GM19395 (cell line): ENCODE measurements at regions not wholly inside any gene's neighbourhood (a gene's known extent, or its start where the extent isn't known, plus 50 kb on each side); places are given as distances from the start of the nearest gene placed in this dataset.
"Not testable (repeated sequence)": the region's sequence is repeated elsewhere in the genome, so short reads cannot be mapped to it uniquely, and the experiment has no call there.

ENCODE experiments used
- ATAC-seq: cut with Tn5 transposase; IDR thresholded peaks from one replicate; pipeline ENCODE4 v1.9.1; 2021; ENCODE audit warnings: mild to moderate bottlenecking, moderate library complexity; ENCODE audit not compliant: unreplicated experiment

DNA sequence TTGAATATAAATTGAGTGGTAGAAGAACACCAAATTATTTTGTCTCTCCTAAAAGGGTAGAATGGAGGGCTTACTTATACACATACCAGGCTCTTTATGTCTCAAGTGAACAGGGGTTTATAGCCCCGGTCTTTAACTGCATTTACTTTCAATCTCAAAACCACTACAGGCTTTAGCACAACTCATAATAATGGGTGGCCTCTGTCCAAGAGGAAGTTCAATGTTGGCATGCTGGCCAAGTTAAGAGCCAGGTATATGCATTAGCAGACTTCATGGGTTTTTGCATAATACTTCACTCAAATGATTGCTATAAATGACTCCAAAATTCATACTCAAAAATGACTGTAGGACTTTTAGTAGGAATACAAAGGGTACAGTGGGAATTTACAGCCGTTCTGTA, 118.5 kb upstream of the OTUD4 start:
- ATAC-seq = peak; percentile 31

GRCh38 chr4:145297556-145297955, 117.2 kb upstream of the OTUD4 start:
- no peak for ATAC-seq

- no peak for ATAC-seq
Measured at GRCh38 chr4:145295547-145295946, 115.2 kb upstream of the OTUD4 start.

DNA sequence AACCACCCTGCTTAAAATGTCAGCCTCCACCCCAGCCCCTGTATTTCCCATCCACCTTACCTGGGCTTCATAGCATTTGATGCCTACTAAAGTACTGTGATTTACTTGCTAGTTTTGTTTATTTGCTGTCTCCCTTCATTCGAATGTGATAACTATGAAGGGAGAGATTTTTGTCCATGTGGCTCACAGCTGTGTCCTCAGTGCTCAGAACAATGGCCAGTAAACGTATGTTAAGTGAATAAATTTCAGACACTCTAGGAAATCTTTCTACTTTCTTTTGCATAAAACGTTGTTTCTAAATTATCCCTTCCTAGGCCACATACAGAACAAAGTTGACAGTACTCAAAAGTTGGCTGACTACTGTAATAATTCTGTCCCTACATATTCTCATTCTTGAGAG, 114.7 kb upstream of the OTUD4 start:
- no peak for ATAC-seq

DNA sequence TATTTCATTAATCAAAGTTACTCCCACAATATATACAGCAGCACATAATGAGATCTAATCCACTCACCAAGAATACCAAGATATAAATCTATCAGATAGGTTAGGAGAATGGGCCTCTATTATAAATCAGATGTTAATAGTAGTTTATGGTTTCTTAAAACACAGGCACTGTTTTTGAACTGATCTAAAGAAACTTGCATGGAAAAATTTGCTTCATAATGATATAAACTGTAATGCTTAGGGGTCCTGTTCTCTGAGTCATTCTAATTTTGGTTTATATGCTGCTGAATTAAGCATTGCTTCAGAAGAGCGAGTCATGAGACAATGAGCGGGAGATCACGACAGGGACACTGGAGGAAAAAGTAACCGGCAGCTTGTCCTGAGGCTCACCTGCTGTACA, 113.3 kb upstream of the OTUD4 start:
- no peak for ATAC-seq

- no peak for ATAC-seq
Measured at GRCh38 chr4:145290955-145291354, 110.6 kb upstream of the OTUD4 start.

DNA sequence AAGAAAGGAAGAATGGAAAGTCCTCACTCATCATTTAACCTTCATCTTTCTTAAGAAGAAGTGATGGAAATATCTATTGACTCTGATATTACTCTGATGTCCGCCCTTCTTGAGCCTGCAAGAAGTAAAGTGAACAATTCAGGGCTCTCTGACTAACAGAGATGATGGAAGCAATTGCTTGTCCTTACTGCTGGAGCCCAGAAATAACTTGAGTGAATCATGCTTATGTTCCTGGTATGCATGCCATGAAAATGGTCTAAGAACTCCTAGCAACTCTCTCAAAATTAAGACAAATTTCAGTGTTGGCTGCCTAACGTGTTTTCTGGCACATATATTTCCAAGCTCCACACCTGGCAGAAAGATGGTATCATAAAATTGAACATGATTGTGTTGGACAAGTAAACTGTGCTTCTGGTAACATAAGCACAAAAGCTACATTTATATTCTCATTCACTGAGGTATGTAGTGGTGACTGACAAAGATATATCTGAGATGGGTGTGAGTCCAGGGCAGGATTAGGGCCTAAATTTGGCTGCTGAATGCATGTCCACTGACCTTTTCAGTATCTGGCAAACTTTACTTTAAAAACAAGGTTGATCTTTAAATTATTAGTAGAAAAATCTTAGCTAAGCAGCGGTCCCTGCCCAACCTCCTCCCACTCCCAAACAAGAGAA, 109.2 kb upstream of the OTUD4 start:
- ATAC-seq = no peak

GRCh38 chr4:145287351-145287750, 107.0 kb upstream of the OTUD4 start:
- no peak for ATAC-seq

GRCh38 chr4:145285928-145286327, 105.5 kb upstream of the OTUD4 start:
- no peak for ATAC-seq

- ATAC-seq = no peak
Measured at GRCh38 chr4:145283909-145284308, 103.5 kb upstream of the OTUD4 start.

- ATAC-seq = no peak
Measured at GRCh38 chr4:145281951-145282350, 101.6 kb upstream of the OTUD4 start.

DNA sequence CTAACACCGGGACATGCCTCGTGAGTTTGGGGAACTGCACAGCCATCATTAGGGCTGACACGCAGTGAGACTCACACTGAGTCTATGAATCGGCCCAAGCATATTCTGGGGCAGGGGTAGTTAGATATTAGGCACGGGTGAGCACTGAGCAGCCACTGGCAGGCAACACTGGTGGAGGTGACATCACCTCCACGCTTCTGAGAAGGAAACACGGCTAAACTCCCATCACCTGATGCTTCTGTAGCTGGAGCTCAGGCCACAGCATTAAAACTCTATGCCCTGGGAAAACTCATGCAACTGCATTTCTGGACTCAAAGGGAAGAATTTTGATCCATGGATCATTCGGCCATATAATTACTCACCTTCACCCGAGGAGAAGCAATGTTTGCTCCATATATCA, 100.8 kb upstream of the OTUD4 start:
- ATAC-seq = no peak

DNA sequence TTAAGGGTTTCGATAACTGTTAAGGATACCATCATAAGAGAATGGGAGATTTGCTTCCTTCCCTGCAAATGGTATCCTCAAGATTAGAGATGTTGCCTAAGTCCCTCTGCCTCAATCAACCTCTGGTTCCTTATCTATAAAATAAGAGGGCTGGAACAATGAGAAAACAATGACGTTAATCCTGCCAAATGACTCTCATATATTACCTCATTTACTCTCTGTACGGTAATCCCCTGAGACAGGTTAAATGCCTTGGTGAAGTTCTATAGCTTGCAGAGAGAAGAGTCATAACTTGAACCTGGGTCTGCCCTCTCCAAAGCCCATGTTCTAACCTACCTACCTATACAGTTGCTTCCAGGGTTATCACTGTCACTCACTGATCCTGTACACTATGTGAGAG, 100.2 kb upstream of the OTUD4 start:
- no peak for ATAC-seq

- ATAC-seq = no peak
Measured at GRCh38 chr4:145279122-145279960, 99.0 kb upstream of the OTUD4 start.

- ATAC-seq = no peak
Measured at GRCh38 chr4:145278341-145279121, 98.1 kb upstream of the OTUD4 start.

- ATAC-seq = no peak
Measured at GRCh38 chr4:145277011-145277410, 96.6 kb upstream of the OTUD4 start.

GRCh38 chr4:145276050-145276449, 95.7 kb upstream of the OTUD4 start:
- ATAC-seq = no peak

GRCh38 chr4:145271194-145271593, 90.8 kb upstream of the OTUD4 start:
- no peak for ATAC-seq

GRCh38 chr4:145266881-145267280, 86.5 kb upstream of the OTUD4 start:
- ATAC-seq = no peak

DNA sequence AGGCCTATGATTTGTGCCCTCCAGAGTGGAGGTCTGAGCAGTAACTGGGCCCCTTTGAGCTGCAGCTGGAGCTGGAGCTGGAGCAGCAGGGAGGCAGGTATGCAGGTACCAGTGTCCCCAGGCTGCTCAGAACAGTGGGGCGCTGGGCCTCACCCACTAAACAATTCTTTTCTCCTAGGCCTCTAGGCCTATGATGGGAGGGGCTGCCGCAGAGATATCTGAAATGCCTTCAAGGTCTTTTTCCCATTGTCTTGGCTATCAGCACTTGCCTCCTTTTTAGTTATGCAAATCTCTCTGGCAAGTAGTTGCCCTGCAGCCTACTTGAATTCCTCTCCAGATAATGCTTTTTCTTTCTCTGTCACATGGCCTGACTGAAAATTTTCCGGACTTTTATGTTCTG, 79.7 kb upstream of the OTUD4 start:
- no peak for ATAC-seq

DNA sequence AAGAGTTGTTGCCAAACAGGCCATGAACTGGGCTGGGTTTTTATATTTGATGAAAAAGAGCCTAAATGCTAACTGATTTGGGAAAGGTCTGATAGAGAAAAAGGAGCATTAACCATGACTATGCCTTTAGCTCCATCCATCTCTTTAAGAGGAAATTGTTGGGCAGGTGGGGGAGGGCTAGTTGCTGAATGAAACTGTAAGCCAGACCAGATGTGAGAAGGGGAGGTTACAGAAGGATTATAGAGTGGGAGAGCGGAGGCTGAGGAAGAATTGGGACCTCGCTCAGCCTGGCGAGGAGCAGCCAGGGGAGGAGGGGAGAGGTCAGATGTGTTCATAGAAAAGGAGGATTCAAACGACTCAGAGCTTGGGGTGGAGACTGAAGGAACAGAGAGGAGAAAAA, 74.9 kb upstream of the OTUD4 start:
- not testable (repeated sequence) for ATAC-seq

- no peak for ATAC-seq
Measured at GRCh38 chr4:145252190-145252589, 71.8 kb upstream of the OTUD4 start.
